ENCODE measurements at regions not wholly inside any gene's neighbourhood (a gene's known extent, or its start where the extent isn't known, plus 50 kb on each side); places are given as distances from the start of the nearest gene placed in this dataset.
A peak's percentile ranks its signal among the peaks of the same experiment; 100 is the strongest.

DNA sequence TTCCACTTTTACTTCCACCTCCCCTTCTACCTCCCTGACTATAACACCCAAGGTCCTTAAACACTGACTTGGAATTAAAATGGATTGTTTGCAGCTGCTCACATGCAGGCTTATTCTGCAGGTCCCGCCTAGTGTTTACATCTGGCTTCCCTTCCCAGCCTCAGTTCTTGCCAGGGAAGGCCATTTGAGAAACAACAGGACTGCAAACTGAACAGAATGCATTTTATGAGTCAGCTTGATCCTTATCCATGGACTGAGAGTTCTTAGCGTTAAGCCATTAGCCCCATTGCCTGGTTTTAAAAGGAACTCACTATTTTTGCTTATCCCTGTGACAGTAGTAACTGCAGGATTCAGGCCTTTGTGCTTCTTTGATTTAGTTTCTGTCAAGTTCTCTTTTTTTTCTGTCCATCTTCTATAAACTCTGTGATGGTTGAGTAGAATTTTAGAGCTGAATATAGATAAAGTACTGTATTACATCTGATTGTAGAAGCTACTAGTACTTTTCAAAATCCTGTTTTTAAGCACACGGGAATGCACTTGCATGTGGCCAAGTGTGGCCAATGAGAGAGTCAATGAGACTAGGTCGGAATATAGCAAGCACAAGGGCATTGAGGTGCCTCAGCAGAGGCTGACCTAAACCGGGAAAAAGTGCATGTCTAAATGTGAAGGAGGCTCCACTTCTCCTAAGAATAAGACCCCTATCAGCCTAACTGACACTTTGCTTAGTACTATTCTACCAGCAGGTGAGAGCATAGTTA is 106.4 kb downstream of the TUSC7 start:
- H3K4me3 ChIP-seq (ENCODE audit: low read depth, low read length) = no peak overlapping the region
- DNase-seq (ENCODE audit: low read depth) = no peak

DNA sequence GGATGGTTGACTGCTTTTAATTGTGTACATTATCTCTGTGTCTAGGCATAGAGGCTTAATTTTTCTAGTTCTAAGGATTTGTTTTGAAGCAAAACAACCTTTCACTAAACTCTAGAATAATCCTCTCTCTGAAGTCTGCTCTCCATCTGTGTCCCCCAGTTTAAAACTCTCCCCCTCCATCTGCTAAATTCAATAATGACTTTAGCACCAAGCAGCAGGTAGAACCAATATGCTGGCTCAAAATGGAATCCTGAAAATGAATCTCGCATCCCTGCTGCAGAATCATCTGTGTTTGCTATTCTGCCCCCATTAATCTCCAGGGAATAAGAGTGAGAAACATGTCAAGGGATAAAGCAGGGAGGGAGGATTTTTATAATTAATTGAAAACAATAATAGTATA is 111.8 kb downstream of the TUSC7 start:
- TF ChIP-seq POLR2A (IDR thresholded peaks at IDR 0.05; ENCODE audit: extremely low read depth, insufficient read length) (no peak), MYC (IDR thresholded peaks at IDR 0.05; ENCODE audit: low read depth, low read length) (no peak)
- TF ChIP-seq, protein P1, sequence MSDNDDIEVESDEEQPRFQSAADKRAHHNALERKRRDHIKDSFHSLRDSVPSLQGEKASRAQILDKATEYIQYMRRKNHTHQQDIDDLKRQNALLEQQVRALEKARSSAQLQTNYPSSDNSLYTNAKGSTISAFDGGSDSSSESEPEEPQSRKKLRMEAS (IDR thresholded peaks at IDR 0.05; ENCODE audit: low read depth, low read length) = no peak
- TF ChIP-seq, protein P2, sequence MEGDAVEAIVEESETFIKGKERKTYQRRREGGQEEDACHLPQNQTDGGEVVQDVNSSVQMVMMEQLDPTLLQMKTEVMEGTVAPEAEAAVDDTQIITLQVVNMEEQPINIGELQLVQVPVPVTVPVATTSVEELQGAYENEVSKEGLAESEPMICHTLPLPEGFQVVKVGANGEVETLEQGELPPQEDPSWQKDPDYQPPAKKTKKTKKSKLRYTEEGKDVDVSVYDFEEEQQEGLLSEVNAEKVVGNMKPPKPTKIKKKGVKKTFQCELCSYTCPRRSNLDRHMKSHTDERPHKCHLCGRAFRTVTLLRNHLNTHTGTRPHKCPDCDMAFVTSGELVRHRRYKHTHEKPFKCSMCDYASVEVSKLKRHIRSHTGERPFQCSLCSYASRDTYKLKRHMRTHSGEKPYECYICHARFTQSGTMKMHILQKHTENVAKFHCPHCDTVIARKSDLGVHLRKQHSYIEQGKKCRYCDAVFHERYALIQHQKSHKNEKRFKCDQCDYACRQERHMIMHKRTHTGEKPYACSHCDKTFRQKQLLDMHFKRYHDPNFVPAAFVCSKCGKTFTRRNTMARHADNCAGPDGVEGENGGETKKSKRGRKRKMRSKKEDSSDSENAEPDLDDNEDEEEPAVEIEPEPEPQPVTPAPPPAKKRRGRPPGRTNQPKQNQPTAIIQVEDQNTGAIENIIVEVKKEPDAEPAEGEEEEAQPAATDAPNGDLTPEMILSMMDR (IDR thresholded peaks at IDR 0.05; ENCODE audit: low read depth, low read length) = no peak
- no peak for DNase-seq (ENCODE audit: low read depth)
- H3K4me3 ChIP-seq (ENCODE audit: low read depth, low read length) = no peak overlapping the region

More for the DNA sequence above, 106.4 kb downstream of the TUSC7 start:
- TF ChIP-seq, protein P2 (IDR thresholded peaks at IDR 0.05; ENCODE audit: low read depth, low read length) = no peak
- TF ChIP-seq POLR2A (IDR thresholded peaks at IDR 0.05; ENCODE audit: extremely low read depth, insufficient read length) (no peak), MYC (IDR thresholded peaks at IDR 0.05; ENCODE audit: low read depth, low read length) (no peak)
- TF ChIP-seq, protein P1 (IDR thresholded peaks at IDR 0.05; ENCODE audit: low read depth, low read length) = no peak

DNA sequence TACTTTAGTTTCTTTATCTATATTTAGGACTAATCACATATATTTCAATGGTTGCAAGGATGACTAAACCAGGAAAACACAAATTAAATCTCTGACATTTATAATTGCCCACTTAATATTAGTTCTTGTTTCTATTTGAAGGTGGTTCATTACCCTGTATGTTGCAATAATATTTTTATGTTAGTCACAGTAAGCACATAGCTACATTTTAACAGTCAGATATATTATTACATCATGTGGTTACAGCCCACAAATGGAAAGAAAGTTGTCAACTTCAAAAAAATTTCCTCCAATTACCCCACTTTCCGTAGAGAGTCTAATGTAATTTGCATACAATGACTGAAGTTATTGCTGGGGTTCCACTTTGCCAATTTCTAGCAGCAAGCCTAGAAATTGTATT is 114.6 kb downstream of the TUSC7 start:
- no peak for DNase-seq (ENCODE audit: low read depth)
- H3K4me3 ChIP-seq (ENCODE audit: low read depth, low read length) = no peak overlapping the region
- no peak for TF ChIP-seq MYC (IDR thresholded peaks at IDR 0.05; ENCODE audit: low read depth, low read length)

DNA sequence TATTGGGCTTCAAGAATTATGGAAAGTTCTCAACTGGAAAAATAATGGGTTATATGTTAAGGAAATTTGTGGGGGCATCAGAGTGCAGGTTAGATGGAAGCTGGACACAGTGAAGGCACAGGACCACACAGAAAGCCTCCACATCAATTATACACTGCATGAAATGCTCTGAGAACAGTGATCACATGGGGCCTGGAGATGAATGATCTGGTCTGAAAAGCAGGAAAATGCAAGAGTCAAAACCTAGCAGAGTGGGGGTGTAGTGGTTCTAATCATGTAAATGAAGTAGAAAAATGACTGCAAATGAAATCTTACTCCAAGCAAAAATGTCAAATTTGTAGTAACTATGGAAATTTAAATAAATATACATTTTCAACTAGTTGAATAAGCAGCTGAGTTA is 123.6 kb downstream of the TUSC7 start:
- no peak overlapping the region for H3K4me3 ChIP-seq (ENCODE audit: low read depth, low read length)
- no peak for DNase-seq (ENCODE audit: low read depth)
- TF ChIP-seq, protein P1 (IDR thresholded peaks at IDR 0.05; ENCODE audit: low read depth, low read length) = no peak
- TF ChIP-seq MYC (IDR thresholded peaks at IDR 0.05; ENCODE audit: low read depth, low read length) (no peak), POLR2A (IDR thresholded peaks at IDR 0.05; ENCODE audit: extremely low read depth, insufficient read length) (no peak)
- TF ChIP-seq, protein P2 (IDR thresholded peaks at IDR 0.05; ENCODE audit: low read depth, low read length) = no peak

DNA sequence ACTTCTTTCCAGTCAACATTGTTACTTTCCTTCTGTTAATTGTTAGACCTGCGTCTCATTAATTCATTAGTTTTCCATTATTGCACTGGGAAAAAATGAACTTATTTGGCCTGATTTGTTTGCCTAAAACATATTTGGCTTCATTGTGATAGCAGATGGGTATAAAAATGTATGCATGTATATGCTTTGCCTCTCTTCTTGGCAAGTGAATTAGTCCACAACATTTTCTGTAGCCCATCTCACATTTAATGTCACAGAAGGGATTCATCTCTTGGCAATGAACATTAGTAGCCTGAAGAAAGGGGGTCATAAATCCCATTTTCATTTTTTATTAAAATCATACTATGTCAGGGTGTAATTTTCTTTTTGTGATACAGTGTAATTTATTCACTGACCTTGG is 125.2 kb downstream of the TUSC7 start:
- H3K4me3 ChIP-seq (ENCODE audit: low read depth, low read length) = no peak overlapping the region
- DNase-seq (ENCODE audit: low read depth) = no peak
- no peak for TF ChIP-seq MYC (IDR thresholded peaks at IDR 0.05; ENCODE audit: low read depth, low read length)
- TF ChIP-seq, protein P2 (IDR thresholded peaks at IDR 0.05; ENCODE audit: low read depth, low read length) = no peak

DNA sequence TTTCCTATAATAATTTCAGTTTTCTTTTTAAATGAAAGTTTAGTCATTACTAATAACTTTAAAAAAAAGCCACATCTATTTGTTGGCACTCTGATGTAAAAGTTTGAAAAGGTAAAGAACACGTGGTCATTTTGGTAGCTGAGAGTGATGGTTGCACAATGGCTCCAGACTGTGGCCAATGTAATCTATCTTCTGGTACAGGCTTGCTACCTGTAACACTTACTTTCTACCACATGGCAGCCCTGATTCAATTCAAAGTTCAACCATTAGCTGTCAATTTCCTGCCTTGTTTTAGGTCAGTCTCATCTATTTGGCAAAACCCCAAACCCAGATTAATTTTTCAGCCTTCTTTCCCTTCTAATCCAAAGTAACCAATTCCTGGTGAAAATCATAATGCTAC is 126.1 kb downstream of the TUSC7 start:
- H3K4me3 ChIP-seq (ENCODE audit: low read depth, low read length) = no peak overlapping the region
- TF ChIP-seq, protein P1 (IDR thresholded peaks at IDR 0.05; ENCODE audit: low read depth, low read length) = 0 out of 2 replicates have a peak, but pooled peaks have one; percentile 17
- TF ChIP-seq MYC (IDR thresholded peaks at IDR 0.05; ENCODE audit: low read depth, low read length) = no peak
- DNase-seq (ENCODE audit: low read depth) = no peak

DNA sequence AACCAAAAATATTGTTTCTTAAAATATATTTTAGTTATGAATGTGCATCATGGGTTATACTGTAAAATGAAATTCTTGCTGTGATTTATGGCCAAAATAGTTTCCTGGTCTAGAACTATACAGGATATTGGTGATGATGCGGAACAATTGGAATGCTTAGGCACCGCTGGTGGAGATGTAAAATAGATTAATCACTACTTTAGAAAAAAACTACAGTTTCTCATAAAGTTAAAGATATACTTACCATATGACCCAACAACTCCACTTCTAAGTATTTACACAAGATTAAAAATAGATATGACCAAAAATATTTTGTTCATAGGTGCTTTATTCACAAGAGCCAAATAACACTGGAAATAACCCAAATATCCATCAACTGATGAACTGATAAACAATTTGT is 126.7 kb downstream of the TUSC7 start:
- DNase-seq (ENCODE audit: low read depth) = no peak
- TF ChIP-seq MYC (IDR thresholded peaks at IDR 0.05; ENCODE audit: low read depth, low read length) (no peak), POLR2A (IDR thresholded peaks at IDR 0.05; ENCODE audit: extremely low read depth, insufficient read length) (no peak)
- TF ChIP-seq, protein P2 (IDR thresholded peaks at IDR 0.05; ENCODE audit: low read depth, low read length) = no peak
- TF ChIP-seq, protein P1 (IDR thresholded peaks at IDR 0.05; ENCODE audit: low read depth, low read length) = no peak
- no peak overlapping the region for H3K4me3 ChIP-seq (ENCODE audit: low read depth, low read length)
